ENCODE measurements at regions not wholly inside any gene's neighbourhood (a gene's known extent, or its start where the extent isn't known, plus 50 kb on each side); places are given as distances from the start of the nearest gene placed in this dataset.

- Histone ChIP-seq H3K27ac (no peak overlapping the region), H3K4me1 (peaks cover 0 to 19% (median 6%) of the 10 kb centered on the region in 6 donors), H3K4me3 (no peak overlapping the region), H3K36me3 (no peaks in the 10 kb centered on the region), H3K9me3 (no peaks in the 10 kb centered on the region), H3K27me3 (replicated peaks in 1 of 7) (peaks cover 0 to 48% (median 0%) of the 10 kb centered on the region in 7 donors)
- intact Hi-C loops (cut with DNase I; ENCODE audit: low total_unique reads) = no loop called here
- WGBS, 5 donors = 65 to 93% (median 84%) methylated on average over 3 to 5 of the region's 5 CpGs
- no peak for TF ChIP-seq POLR2A (IDR thresholded peaks at IDR 0.05)
- no peak for TF ChIP-seq POLR2AphosphoS5 (IDR thresholded peaks at IDR 0.05)
- TF ChIP-seq CTCF (IDR thresholded peaks at IDR 0.05 in 8 of 11, conservative IDR thresholded peaks at IDR 0.05 in 3 of 11) = no peak
- DNase-seq = peak; percentile 58
Measured at GRCh38 chr1:47571161-47571560, 133.3 kb downstream of the FOXD2 start.

DNA sequence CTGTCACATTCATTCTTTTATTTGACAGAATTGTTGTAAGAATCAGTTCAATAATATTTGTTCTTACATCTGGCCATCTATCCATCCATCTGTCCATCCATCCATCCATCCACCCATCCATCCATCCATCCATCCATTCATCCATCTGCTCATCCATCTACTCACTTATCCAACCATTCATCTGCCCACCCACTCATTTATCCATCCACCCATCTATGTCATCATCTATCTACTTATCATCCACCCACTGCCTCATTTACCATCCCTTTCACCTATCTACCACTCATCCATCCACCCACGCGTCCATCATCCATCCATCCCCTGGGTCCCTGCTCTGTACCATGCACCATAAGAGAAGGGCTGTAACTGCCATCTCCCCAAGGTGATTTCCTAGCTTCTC lies 134.1 kb downstream of the FOXD2 start:
- 96 to 98% (median 98%) methylated on average over 2 of the region's 2 CpGs for WGBS, 5 donors

GRCh38 chr1:47572731-47573430 lies 135.0 kb downstream of the FOXD2 start:
- H3K4me1 ChIP-seq = peaks cover 0 to 22% (median 6%) of the 10 kb centered on the region in 6 donors
- no peaks in the 10 kb centered on the region for H3K9me3 ChIP-seq
- H3K27ac ChIP-seq = no peak overlapping the region
- peaks cover 0 to 42% (median 0%) of the 10 kb centered on the region in 7 donors for H3K27me3 ChIP-seq (replicated peaks in 1 of 7)
- intact Hi-C loops (cut with DNase I; ENCODE audit: low total_unique reads) = no loop called here
- 77 to 92% (median 89%) methylated on average over 10 to 13 of the region's 13 CpGs for WGBS, 5 donors
- no peak overlapping the region for H3K4me3 ChIP-seq
- peak; percentile 58 for DNase-seq
- no peaks in the 10 kb centered on the region for H3K36me3 ChIP-seq
- no peak for TF ChIP-seq POLR2AphosphoS5 (IDR thresholded peaks at IDR 0.05)
- no peak for TF ChIP-seq POLR2A (IDR thresholded peaks at IDR 0.05)
- no peak for TF ChIP-seq CTCF (IDR thresholded peaks at IDR 0.05 in 8 of 11, conservative IDR thresholded peaks at IDR 0.05 in 3 of 11)

More for the DNA sequence above, 134.1 kb downstream of the FOXD2 start:
- Histone ChIP-seq H3K4me1 (peaks cover 0 to 19% (median 6%) of the 10 kb centered on the region in 6 donors), H3K9me3 (no peaks in the 10 kb centered on the region), H3K4me3 (no peak overlapping the region), H3K36me3 (no peaks in the 10 kb centered on the region), H3K27ac (no peak overlapping the region), H3K27me3 (replicated peaks in 1 of 7) (peaks cover 0 to 46% (median 0%) of the 10 kb centered on the region in 7 donors)
- no peak for DNase-seq
- intact Hi-C loops (cut with DNase I; ENCODE audit: low total_unique reads) = no loop called here
- TF ChIP-seq POLR2AphosphoS5 (IDR thresholded peaks at IDR 0.05) (no peak), CTCF (IDR thresholded peaks at IDR 0.05 in 8 of 11, conservative IDR thresholded peaks at IDR 0.05 in 3 of 11) (no peak), POLR2A (IDR thresholded peaks at IDR 0.05) (no peak)

GRCh38 chr1:47574451-47575165 lies 136.8 kb downstream of the FOXD2 start:
- Histone ChIP-seq H3K9me3 (no peaks in the 10 kb centered on the region), H3K27me3 (replicated peaks in 1 of 7) (peaks cover 0 to 37% (median 0%) of the 10 kb centered on the region in 7 donors), H3K4me3 (no peak overlapping the region), H3K4me1 (peaks cover 0 to 17% (median 5%) of the 10 kb centered on the region in 6 donors), H3K36me3 (no peaks in the 10 kb centered on the region), H3K27ac (peak overlapping the region in 2 of 8 donors; percentile 11 to 28)
- DNase-seq = peak; percentile 19
- 80 to 84% (median 83%) methylated on average over 14 to 15 of the region's 15 CpGs for WGBS, 5 donors
- intact Hi-C loops (cut with DNase I; ENCODE audit: low total_unique reads) = no loop called here
- TF ChIP-seq POLR2A (IDR thresholded peaks at IDR 0.05) (no peak), CTCF (IDR thresholded peaks at IDR 0.05 in 8 of 11, conservative IDR thresholded peaks at IDR 0.05 in 3 of 11) (no peak), POLR2AphosphoS5 (IDR thresholded peaks at IDR 0.05) (no peak)
